IMR-90 (cell line): ENCODE measurements at regions not wholly inside any gene's neighbourhood (a gene's known extent, or its start where the extent isn't known, plus 50 kb on each side); places are given as distances from the start of the nearest gene placed in this dataset.

Experiments
- BHLHE40 ChIP-seq: fragments of 150-350 bp; IDR thresholded peaks from 2 replicates; pipeline ENCODE4 v1.6.1; 2016; ENCODE audit warnings: mild to moderate bottlenecking, low read depth, low read length
- CTCF ChIP-seq: conservative IDR thresholded peaks from 2 replicates; pipeline ENCODE4 v1.5.1; 2012; ENCODE audit warnings: mild to moderate bottlenecking, low read depth, low read length, improper control_type of control experiment
- FOS ChIP-seq: fragments of 150-350 bp; IDR thresholded peaks from 2 replicates; pipeline ENCODE4 v1.6.1; 2016; ENCODE audit warnings: low read depth, low read length
- MAFK ChIP-seq: IDR thresholded peaks from 2 replicates; pipeline ENCODE4 v1.6.1; 2012; ENCODE audit warnings: low read depth, low read length, improper control_type of control experiment
- MXI1 ChIP-seq: IDR thresholded peaks from 2 replicates; pipeline ENCODE4 v1.6.1; 2012; ENCODE audit warnings: low read depth, mild to moderate bottlenecking, low read length, moderate library complexity, borderline replicate concordance
- POLR2A ChIP-seq: IDR thresholded peaks from 2 replicates; pipeline ENCODE4 v1.6.1; 2012; ENCODE audit warnings: mild to moderate bottlenecking, low read depth, low read length
- RAD21 ChIP-seq: IDR thresholded peaks from 2 replicates; pipeline ENCODE4 v1.6.1; 2012; ENCODE audit warnings: low read length, improper control_type of control experiment
- RCOR1 ChIP-seq: IDR thresholded peaks from 2 replicates; pipeline ENCODE4 v1.6.1; 2012; ENCODE audit warnings: mild to moderate bottlenecking, low read length, improper control_type of control experiment; ENCODE audit not compliant: insufficient replicate concordance

- TF ChIP-seq MAFK (no peak), CTCF (no peak), MXI1 (no peak), POLR2A (no peak), RAD21 (no peak), BHLHE40 (no peak), FOS (no peak), RCOR1 (no peak)
Observed at GRCh38 chr14:35965400-35965799, 139.3 kb downstream of the BRMS1L start.
